Activated B cell treated with CpG ODN at 0.5 μM for 24 hours (primary cell): ENCODE measurements at regions not wholly inside any gene's neighbourhood (a gene's known extent, or its start where the extent isn't known, plus 50 kb on each side); places are given as distances from the start of the nearest gene placed in this dataset.

ENCODE experiments used
- ATAC-seq: fragments of 200-7000 bp; cut with Tn5 transposase; one replicate; pipeline ENCODE4 v1.10.0; 2021; ENCODE audit warnings: low read depth, mild to moderate bottlenecking, moderate library complexity
- CTCF ChIA-PET: fragments of 350-600 bp; sonication (Branson Sonifier 250); formaldehyde crosslinking; loops from one replicate; lab custom pipeline; 2021; ENCODE audit warnings: antibody characterized with exemption; lab: Charles Lee
- POLR2A ChIA-PET: fragments of 350-600 bp; sonication (Branson Sonifier 250); formaldehyde crosslinking; loops from one replicate; lab custom pipeline; 2021; ENCODE audit warnings: antibody characterized with exemption; lab: Charles Lee
- DNase-seq: peaks from one replicate; pipeline ENCODE4 v3.0.0; 2022
- H3K27ac Mint-ChIP-seq: one replicate; pipeline ENCODE4 v1.8.0; 2020; ENCODE audit warnings: mixed read lengths
- H3K27me3 Mint-ChIP-seq: one replicate; pipeline ENCODE4 v1.8.0; 2021; ENCODE audit warnings: mixed read lengths
- H3K36me3 Mint-ChIP-seq: one replicate; pipeline ENCODE4 v1.8.0; 2021; ENCODE audit warnings: low read depth, mixed read lengths
- H3K4me1 Mint-ChIP-seq: one replicate; pipeline ENCODE4 v1.8.0; 2021; ENCODE audit warnings: mixed read lengths
- H3K4me3 Mint-ChIP-seq: one replicate; pipeline ENCODE4 v1.8.0; 2020; ENCODE audit warnings: mild to moderate bottlenecking, mixed read lengths
- H3K9me3 Mint-ChIP-seq: one replicate; pipeline ENCODE4 v1.8.0; 2020; ENCODE audit warnings: mixed read lengths
- intact Hi-C: fragments of 100-400 bp; cut with micrococcal nuclease; formaldehyde crosslinking; loops from one replicate; pipeline ENCODE4 v1.15.1; 2024
- TF ChIP-seq, protein P1 (sequence below): fragments of 200-600 bp; IDR thresholded peaks from one replicate; pipeline ENCODE4 v1.8.0; 2022; ENCODE audit warnings: antibody characterized with exemption, mild to moderate bottlenecking

- ChIA-PET POLR2A (no interaction called here), CTCF (no interaction called here)
- intact Hi-C loops = no loop called here
- Mint-ChIP-seq H3K4me3 (no peak overlapping the region), H3K27me3 (peaks cover 3% of the 10 kb centered on the region), H3K4me1 (peaks cover 2% of the 10 kb centered on the region), H3K36me3 (no peaks in the 10 kb centered on the region), H3K27ac (no peak overlapping the region), H3K9me3 (no peaks in the 10 kb centered on the region)
- no peak for DNase-seq
- TF ChIP-seq, protein P1, sequence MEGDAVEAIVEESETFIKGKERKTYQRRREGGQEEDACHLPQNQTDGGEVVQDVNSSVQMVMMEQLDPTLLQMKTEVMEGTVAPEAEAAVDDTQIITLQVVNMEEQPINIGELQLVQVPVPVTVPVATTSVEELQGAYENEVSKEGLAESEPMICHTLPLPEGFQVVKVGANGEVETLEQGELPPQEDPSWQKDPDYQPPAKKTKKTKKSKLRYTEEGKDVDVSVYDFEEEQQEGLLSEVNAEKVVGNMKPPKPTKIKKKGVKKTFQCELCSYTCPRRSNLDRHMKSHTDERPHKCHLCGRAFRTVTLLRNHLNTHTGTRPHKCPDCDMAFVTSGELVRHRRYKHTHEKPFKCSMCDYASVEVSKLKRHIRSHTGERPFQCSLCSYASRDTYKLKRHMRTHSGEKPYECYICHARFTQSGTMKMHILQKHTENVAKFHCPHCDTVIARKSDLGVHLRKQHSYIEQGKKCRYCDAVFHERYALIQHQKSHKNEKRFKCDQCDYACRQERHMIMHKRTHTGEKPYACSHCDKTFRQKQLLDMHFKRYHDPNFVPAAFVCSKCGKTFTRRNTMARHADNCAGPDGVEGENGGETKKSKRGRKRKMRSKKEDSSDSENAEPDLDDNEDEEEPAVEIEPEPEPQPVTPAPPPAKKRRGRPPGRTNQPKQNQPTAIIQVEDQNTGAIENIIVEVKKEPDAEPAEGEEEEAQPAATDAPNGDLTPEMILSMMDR = no peak
- no peak for ATAC-seq
Measured at GRCh38 chr4:89363786-89364185, 56.2 kb upstream of the GPRIN3 start.

DNA sequence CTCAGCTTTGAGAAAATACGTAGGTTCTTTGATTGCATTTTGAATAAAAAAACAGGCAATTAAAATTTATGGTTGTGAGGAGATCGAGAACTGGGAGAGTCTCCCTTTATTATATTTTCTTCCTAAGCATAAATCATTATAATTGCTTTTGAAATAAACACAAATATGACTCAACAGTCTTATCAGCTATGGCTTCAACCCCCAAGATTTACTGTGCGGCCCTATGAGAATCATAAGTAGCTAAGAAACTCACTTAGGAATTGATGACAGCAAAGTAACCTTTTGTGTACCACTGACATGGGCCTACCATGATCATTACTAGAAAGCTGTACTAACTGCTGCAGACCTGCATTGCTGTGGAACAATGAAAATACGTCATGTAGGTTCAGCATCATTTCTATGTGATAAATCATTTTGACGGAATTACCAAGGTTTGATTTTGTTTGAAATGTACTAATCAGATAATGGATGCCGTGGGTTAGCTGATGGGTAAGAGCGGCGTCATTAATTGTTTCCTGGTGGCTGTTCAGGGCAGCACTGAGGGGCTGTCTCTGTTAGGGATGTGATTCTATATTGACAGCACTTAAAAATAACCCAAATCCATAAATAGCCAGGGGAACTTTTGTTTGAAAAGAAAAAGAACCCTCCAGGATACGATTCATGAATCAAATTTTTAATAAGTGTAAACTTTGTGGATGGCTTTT lies 51.5 kb upstream of the GPRIN3 start:
- Mint-ChIP-seq H3K27ac (no peak overlapping the region), H3K9me3 (no peaks in the 10 kb centered on the region), H3K4me3 (no peak overlapping the region), H3K36me3 (no peaks in the 10 kb centered on the region), H3K27me3 (peaks cover 3% of the 10 kb centered on the region), H3K4me1 (no peaks in the 10 kb centered on the region)
- ATAC-seq (no peak), DNase-seq (no peak)
- POLR2A ChIA-PET = interaction anchor here (0.5 kb wide), 1 partner anchor 17 kb away, joined by 3 read pairs; no protein-coding TSS in a partner anchor
- CTCF ChIA-PET = no interaction called here
- intact Hi-C loops = no loop called here
- TF ChIP-seq, protein P1 = no peak

- Mint-ChIP-seq H3K4me1 (no peaks in the 10 kb centered on the region), H3K9me3 (no peaks in the 10 kb centered on the region), H3K4me3 (no peak overlapping the region), H3K36me3 (no peaks in the 10 kb centered on the region), H3K27ac (no peak overlapping the region), H3K27me3 (peaks cover 3% of the 10 kb centered on the region)
- TF ChIP-seq, protein P1 = no peak
- POLR2A ChIA-PET = no interaction called here
- intact Hi-C loops = no loop called here
- DNase-seq (no peak), ATAC-seq (no peak)
- CTCF ChIA-PET = no interaction called here
Measured at GRCh38 chr4:89357787-89358186, 50.2 kb upstream of the GPRIN3 start.
